PC-3 (cell line): ENCODE measurements at regions not wholly inside any gene's neighbourhood (a gene's known extent, or its start where the extent isn't known, plus 50 kb on each side); places are given as distances from the start of the nearest gene placed in this dataset.
"Not testable (repeated sequence)": the region's sequence is repeated elsewhere in the genome, so short reads cannot be mapped to it uniquely, and the experiment has no call there.

Source experiments
- EZH2 ChIP-seq: fragments of 300-600 bp; sonication (generic); IDR thresholded peaks from one replicate; pipeline ENCODE4 v1.6.1; 2017; ENCODE audit warnings: antibody characterized with exemption, mild to moderate bottlenecking, low read length; ENCODE audit not compliant: unreplicated experiment
- TF ChIP-seq, protein P1 (sequence below): fragments of 300-600 bp; sonication (generic); conservative IDR thresholded peaks from 2 replicates; pipeline ENCODE4 v1.5.1; 2017; ENCODE audit warnings: antibody characterized with exemption, low read depth, mild to moderate bottlenecking, low read length

DNA sequence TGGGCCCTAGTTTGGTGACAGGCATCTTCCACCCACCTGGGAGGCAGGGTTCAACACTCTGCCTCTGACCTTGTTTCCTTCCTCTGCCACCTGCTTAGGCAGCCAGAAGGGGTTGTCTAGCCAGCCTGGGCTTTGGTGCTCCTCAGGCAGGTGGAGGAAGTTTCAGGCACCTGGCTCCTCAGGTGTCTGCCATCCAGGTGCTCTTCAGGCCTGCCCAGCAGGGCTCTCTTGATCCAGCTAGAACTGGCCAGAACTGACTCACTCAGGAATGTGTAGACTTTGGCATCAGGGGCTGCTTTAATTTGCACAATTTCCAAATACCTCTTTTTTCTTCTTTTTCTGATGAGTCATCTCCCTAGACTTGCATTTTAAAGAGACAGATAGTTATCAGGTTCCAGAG lies 100.9 kb downstream of the LIMS3 start:
- TF ChIP-seq, protein P1, sequence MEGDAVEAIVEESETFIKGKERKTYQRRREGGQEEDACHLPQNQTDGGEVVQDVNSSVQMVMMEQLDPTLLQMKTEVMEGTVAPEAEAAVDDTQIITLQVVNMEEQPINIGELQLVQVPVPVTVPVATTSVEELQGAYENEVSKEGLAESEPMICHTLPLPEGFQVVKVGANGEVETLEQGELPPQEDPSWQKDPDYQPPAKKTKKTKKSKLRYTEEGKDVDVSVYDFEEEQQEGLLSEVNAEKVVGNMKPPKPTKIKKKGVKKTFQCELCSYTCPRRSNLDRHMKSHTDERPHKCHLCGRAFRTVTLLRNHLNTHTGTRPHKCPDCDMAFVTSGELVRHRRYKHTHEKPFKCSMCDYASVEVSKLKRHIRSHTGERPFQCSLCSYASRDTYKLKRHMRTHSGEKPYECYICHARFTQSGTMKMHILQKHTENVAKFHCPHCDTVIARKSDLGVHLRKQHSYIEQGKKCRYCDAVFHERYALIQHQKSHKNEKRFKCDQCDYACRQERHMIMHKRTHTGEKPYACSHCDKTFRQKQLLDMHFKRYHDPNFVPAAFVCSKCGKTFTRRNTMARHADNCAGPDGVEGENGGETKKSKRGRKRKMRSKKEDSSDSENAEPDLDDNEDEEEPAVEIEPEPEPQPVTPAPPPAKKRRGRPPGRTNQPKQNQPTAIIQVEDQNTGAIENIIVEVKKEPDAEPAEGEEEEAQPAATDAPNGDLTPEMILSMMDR = not testable (repeated sequence)
- TF ChIP-seq EZH2 = not testable (repeated sequence)
